HEK293 (cell line): ENCODE measurements at regions not wholly inside any gene's neighbourhood (a gene's known extent, or its start where the extent isn't known, plus 50 kb on each side); places are given as distances from the start of the nearest gene placed in this dataset.

Experiments used
- GLIS2 ChIP-seq: fragments of 450-650 bp; formaldehyde crosslinking; IDR thresholded peaks from 2 replicates; pipeline ENCODE4 v1.5.1; 2016; ENCODE audit warnings: missing biosample characterization, missing genetic modification characterization
- TCF7L2 ChIP-seq: IDR thresholded peaks from 2 replicates; pipeline ENCODE4 v1.6.1; 2011; ENCODE audit warnings: low read depth, mild to moderate bottlenecking, inconsistent platforms, low read length, moderate library complexity, borderline replicate concordance
- YY1 ChIP-seq: fragments of 450-650 bp; formaldehyde crosslinking; IDR thresholded peaks from 2 replicates; pipeline ENCODE4 v1.5.1; 2018; ENCODE audit warnings: missing biosample characterization, missing genetic modification characterization
- ZNF184 ChIP-seq: fragments of 450-650 bp; IDR thresholded peaks from 2 replicates; pipeline ENCODE4 v1.5.1; 2018; ENCODE audit warnings: missing biosample characterization, mild to moderate bottlenecking, missing genetic modification characterization
- ZNF416 ChIP-seq: fragments of 450-650 bp; formaldehyde crosslinking; IDR thresholded peaks from 2 replicates; pipeline ENCODE4 v1.5.1; 2016; ENCODE audit warnings: missing biosample characterization, missing genetic modification characterization
- TF ChIP-seq, protein P1 (sequence below): fragments of 450-650 bp; formaldehyde crosslinking; conservative IDR thresholded peaks from 2 replicates; pipeline ENCODE4 v1.5.1; 2016; ENCODE audit warnings: low read depth, missing biosample characterization, missing genetic modification characterization
- TF ChIP-seq, protein P2 (sequence below): fragments of 450-650 bp; formaldehyde crosslinking; IDR thresholded peaks from 2 replicates; pipeline ENCODE4 v1.5.1; 2017; ENCODE audit warnings: missing biosample characterization, mild to moderate bottlenecking, missing genetic modification characterization, moderate library complexity
- TF ChIP-seq, protein P3 (sequence below): fragments of 450-650 bp; formaldehyde crosslinking; IDR thresholded peaks from 2 replicates; pipeline ENCODE4 v1.5.1; 2016; ENCODE audit warnings: missing biosample characterization, missing genetic modification characterization
- TF ChIP-seq, protein P4 (sequence below): fragments of 450-650 bp; formaldehyde crosslinking; IDR thresholded peaks from 2 replicates; pipeline ENCODE4 v1.5.1; 2016; ENCODE audit warnings: missing biosample characterization, missing genetic modification characterization
- TF ChIP-seq, protein P5 (sequence below): fragments of 450-650 bp; formaldehyde crosslinking; IDR thresholded peaks from 2 replicates; pipeline ENCODE4 v1.5.1; 2016; ENCODE audit warnings: missing biosample characterization, missing genetic modification characterization, borderline replicate concordance

DNA sequence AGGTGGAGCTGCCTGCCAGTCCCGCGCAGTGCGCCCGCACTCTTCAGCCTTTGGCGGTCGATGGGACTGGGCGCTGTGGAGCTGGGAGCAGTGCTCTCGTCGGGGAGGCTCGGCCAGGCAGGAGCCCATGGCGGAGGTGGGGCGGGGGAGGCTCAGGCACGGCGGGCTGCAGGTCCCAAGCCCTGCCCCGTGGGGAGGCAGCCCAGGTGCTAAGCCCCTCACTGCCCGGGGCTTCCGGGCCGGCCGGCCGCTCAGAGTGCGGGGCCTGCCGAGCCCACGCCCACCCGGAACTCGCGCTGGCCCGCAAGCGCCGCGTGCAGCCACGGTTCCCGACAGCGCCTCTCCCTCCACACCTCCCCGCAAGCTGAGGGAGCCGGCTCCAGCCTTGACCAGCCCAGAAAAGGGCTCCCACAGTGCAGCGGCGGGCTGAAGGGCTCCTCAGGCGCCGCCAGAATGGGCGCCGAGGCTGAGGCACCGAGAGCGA is 316.4 kb downstream of the RND3 start:
- TF ChIP-seq, protein P1, sequence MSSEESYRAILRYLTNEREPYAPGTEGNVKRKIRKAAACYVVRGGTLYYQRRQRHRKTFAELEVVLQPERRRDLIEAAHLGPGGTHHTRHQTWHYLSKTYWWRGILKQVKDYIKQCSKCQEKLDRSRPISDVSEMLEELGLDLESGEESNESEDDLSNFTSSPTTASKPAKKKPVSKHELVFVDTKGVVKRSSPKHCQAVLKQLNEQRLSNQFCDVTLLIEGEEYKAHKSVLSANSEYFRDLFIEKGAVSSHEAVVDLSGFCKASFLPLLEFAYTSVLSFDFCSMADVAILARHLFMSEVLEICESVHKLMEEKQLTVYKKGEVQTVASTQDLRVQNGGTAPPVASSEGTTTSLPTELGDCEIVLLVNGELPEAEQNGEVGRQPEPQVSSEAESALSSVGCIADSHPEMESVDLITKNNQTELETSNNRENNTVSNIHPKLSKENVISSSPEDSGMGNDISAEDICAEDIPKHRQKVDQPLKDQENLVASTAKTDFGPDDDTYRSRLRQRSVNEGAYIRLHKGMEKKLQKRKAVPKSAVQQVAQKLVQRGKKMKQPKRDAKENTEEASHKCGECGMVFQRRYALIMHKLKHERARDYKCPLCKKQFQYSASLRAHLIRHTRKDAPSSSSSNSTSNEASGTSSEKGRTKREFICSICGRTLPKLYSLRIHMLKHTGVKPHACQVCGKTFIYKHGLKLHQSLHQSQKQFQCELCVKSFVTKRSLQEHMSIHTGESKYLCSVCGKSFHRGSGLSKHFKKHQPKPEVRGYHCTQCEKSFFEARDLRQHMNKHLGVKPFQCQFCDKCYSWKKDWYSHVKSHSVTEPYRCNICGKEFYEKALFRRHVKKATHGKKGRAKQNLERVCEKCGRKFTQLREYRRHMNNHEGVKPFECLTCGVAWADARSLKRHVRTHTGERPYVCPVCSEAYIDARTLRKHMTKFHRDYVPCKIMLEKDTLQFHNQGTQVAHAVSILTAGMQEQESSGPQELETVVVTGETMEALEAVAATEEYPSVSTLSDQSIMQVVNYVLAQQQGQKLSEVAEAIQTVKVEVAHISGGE (tag by site-specific recombination): no peak
- TF ChIP-seq TCF7L2 (no peak), GLIS2 (tag by site-specific recombination) (no peak), ZNF416 (tag by site-specific recombination) (no peak), YY1 (tag by site-specific recombination) (no peak), ZNF184 (tag by site-specific recombination) (no peak)
- TF ChIP-seq, protein P2, sequence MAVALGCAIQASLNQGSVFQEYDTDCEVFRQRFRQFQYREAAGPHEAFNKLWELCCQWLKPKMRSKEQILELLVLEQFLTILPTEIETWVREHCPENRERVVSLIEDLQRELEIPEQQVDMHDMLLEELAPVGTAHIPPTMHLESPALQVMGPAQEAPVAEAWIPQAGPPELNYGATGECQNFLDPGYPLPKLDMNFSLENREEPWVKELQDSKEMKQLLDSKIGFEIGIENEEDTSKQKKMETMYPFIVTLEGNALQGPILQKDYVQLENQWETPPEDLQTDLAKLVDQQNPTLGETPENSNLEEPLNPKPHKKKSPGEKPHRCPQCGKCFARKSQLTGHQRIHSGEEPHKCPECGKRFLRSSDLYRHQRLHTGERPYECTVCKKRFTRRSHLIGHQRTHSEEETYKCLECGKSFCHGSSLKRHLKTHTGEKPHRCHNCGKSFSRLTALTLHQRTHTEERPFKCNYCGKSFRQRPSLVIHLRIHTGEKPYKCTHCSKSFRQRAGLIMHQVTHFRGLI (tag by site-specific recombination): no peak
- TF ChIP-seq, protein P3, sequence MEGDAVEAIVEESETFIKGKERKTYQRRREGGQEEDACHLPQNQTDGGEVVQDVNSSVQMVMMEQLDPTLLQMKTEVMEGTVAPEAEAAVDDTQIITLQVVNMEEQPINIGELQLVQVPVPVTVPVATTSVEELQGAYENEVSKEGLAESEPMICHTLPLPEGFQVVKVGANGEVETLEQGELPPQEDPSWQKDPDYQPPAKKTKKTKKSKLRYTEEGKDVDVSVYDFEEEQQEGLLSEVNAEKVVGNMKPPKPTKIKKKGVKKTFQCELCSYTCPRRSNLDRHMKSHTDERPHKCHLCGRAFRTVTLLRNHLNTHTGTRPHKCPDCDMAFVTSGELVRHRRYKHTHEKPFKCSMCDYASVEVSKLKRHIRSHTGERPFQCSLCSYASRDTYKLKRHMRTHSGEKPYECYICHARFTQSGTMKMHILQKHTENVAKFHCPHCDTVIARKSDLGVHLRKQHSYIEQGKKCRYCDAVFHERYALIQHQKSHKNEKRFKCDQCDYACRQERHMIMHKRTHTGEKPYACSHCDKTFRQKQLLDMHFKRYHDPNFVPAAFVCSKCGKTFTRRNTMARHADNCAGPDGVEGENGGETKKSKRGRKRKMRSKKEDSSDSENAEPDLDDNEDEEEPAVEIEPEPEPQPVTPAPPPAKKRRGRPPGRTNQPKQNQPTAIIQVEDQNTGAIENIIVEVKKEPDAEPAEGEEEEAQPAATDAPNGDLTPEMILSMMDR (tag by site-specific recombination): no peak
- TF ChIP-seq, protein P4, sequence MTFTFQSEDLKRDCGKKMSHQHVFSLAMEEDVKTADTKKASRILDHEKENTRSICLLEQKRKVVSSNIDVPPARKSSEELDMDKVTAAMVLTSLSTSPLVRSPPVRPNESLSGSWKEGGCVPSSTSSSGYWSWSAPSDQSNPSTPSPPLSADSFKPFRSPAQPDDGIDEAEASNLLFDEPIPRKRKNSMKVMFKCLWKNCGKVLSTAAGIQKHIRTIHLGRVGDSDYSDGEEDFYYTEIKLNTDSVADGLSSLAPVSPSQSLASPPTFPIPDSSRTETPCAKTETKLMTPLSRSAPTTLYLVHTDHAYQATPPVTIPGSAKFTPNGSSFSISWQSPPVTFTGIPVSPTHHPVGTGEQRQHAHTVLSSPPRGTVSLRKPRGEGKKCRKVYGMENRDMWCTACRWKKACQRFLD (tag by site-specific recombination): no peak
- TF ChIP-seq, protein P5, sequence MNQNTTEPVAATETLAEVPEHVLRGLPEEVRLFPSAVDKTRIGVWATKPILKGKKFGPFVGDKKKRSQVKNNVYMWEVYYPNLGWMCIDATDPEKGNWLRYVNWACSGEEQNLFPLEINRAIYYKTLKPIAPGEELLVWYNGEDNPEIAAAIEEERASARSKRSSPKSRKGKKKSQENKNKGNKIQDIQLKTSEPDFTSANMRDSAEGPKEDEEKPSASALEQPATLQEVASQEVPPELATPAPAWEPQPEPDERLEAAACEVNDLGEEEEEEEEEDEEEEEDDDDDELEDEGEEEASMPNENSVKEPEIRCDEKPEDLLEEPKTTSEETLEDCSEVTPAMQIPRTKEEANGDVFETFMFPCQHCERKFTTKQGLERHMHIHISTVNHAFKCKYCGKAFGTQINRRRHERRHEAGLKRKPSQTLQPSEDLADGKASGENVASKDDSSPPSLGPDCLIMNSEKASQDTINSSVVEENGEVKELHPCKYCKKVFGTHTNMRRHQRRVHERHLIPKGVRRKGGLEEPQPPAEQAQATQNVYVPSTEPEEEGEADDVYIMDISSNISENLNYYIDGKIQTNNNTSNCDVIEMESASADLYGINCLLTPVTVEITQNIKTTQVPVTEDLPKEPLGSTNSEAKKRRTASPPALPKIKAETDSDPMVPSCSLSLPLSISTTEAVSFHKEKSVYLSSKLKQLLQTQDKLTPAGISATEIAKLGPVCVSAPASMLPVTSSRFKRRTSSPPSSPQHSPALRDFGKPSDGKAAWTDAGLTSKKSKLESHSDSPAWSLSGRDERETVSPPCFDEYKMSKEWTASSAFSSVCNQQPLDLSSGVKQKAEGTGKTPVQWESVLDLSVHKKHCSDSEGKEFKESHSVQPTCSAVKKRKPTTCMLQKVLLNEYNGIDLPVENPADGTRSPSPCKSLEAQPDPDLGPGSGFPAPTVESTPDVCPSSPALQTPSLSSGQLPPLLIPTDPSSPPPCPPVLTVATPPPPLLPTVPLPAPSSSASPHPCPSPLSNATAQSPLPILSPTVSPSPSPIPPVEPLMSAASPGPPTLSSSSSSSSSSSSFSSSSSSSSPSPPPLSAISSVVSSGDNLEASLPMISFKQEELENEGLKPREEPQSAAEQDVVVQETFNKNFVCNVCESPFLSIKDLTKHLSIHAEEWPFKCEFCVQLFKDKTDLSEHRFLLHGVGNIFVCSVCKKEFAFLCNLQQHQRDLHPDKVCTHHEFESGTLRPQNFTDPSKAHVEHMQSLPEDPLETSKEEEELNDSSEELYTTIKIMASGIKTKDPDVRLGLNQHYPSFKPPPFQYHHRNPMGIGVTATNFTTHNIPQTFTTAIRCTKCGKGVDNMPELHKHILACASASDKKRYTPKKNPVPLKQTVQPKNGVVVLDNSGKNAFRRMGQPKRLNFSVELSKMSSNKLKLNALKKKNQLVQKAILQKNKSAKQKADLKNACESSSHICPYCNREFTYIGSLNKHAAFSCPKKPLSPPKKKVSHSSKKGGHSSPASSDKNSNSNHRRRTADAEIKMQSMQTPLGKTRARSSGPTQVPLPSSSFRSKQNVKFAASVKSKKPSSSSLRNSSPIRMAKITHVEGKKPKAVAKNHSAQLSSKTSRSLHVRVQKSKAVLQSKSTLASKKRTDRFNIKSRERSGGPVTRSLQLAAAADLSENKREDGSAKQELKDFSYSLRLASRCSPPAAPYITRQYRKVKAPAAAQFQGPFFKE (tag by site-specific recombination): no peak
